Fibroblast of lung (primary cell): ENCODE measurements at regions not wholly inside any gene's neighbourhood (a gene's known extent, or its start where the extent isn't known, plus 50 kb on each side); places are given as distances from the start of the nearest gene placed in this dataset.

Experiments
- CTCF ChIP-seq, 2 donors: IDR thresholded peaks in 1 of 2; conservative IDR thresholded peaks in 1 of 2; 1 replicate in 1 of 2; 2 replicates in 1 of 2; pipeline ENCODE4 v1.5.1; 2011 to 2012; ENCODE audit warnings: low read length in 2 of 2, control low read depth in 1 of 2, inconsistent platforms in 1 of 2, low read depth in 1 of 2, mild to moderate bottlenecking in 1 of 2
- EZH2 ChIP-seq: IDR thresholded peaks from 2 replicates; pipeline ENCODE4 v1.5.1; 2012; ENCODE audit warnings: low read length, control low read depth, mild to moderate bottlenecking; ENCODE audit errors: missing control alignments

- TF ChIP-seq CTCF (conservative IDR thresholded peaks at IDR 0.05 in 1 of 2, IDR thresholded peaks at IDR 0.05 in 1 of 2; ENCODE audit: low read depth in 1 of 2, low read length in 2 of 2) (no peak), EZH2 (no peak)
Measured at GRCh38 chr18:41829647-41830516, 125.2 kb upstream of the PIK3C3 start.
